ENCODE measurements at regions not wholly inside any gene's neighbourhood (a gene's known extent, or its start where the extent isn't known, plus 50 kb on each side); places are given as distances from the start of the nearest gene placed in this dataset.

- no peaks in the 10 kb centered on the region for H3K4me1 Mint-ChIP-seq
- no peak for TF ChIP-seq CTCF (conservative IDR thresholded peaks at IDR 0.05)
- no peaks in the 10 kb centered on the region for H3K9me3 Mint-ChIP-seq
These were observed 198.3 kb downstream of the PCDH10 start for GRCh38 chr4:133347409-133347808.

DNA sequence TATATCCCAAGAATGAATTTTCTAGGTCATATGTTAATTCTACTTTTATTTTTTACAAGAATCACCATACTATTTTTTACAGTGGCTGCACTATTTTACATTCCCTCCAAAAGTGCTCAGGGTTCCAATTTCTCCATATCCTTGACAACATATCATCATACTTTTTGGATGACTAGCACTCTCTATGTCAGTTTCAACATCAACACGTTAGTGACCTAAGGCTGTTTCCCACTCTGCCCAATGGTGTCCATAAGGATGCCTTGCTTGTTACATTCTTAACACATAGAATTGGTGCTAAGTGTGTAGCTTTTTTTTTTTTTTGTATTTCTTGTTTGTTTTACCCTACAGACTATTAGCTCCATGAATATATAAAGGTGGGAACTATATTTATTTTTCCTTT, 175.4 kb downstream of the PCDH10 start:
- Mint-ChIP-seq H3K27ac (ENCODE audit: unreplicated experiment) (no peak overlapping the region), H3K4me3 (no peak overlapping the region), H3K9me3 (peaks cover 3% of the 10 kb centered on the region), H3K4me1 (peaks cover 3% of the 10 kb centered on the region), H3K36me3 (ENCODE audit: low read depth) (no peaks in the 10 kb centered on the region), H3K27me3 (ENCODE audit: low read depth) (no peaks in the 10 kb centered on the region)
- DNase-seq (ENCODE audit: low read depth, low spot score), result no peak
- no peak for TF ChIP-seq CTCF (conservative IDR thresholded peaks at IDR 0.05)

More at GRCh38 chr4:133347409-133347808, 198.3 kb downstream of the PCDH10 start:
- no peaks in the 10 kb centered on the region for H3K36me3 Mint-ChIP-seq (ENCODE audit: low read depth)
- no peaks in the 10 kb centered on the region for H3K27me3 Mint-ChIP-seq (ENCODE audit: low read depth)
- H3K4me3 Mint-ChIP-seq, result no peak overlapping the region
- H3K27ac Mint-ChIP-seq (ENCODE audit: unreplicated experiment), result no peak overlapping the region
- DNase-seq (ENCODE audit: low read depth, low spot score), result no peak

DNA sequence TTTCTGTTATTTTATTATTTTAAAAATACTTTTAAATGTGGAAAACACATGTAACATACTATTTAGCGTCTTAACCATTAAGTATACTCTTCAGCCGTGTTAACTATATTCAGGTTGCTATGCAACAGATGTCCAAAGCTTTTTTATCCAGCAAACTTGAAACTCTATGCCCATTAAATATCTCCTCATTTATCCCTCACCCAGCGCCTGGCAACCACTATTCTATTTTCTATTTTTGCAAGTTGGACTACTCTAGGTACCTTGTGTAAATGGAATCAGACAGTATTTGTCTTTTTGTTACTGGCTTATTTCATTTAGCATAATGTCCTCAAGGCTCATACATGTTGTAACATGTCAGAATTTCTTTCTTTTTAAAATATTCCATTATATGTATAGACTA, 174.6 kb downstream of the PCDH10 start:
- DNase-seq (ENCODE audit: low read depth, low spot score), result no peak
- Mint-ChIP-seq H3K27me3 (ENCODE audit: low read depth) (no peaks in the 10 kb centered on the region), H3K4me1 (peaks cover 3% of the 10 kb centered on the region), H3K9me3 (no peaks in the 10 kb centered on the region), H3K4me3 (no peak overlapping the region), H3K36me3 (ENCODE audit: low read depth) (no peaks in the 10 kb centered on the region), H3K27ac (ENCODE audit: unreplicated experiment) (peak overlapping the region; percentile 64)
- no peak for TF ChIP-seq CTCF (conservative IDR thresholded peaks at IDR 0.05)

- Mint-ChIP-seq H3K36me3 (ENCODE audit: low read depth) (no peaks in the 10 kb centered on the region), H3K27me3 (ENCODE audit: low read depth) (no peaks in the 10 kb centered on the region), H3K4me1 (peaks cover 9% of the 10 kb centered on the region), H3K4me3 (no peak overlapping the region), H3K9me3 (no peaks in the 10 kb centered on the region), H3K27ac (ENCODE audit: unreplicated experiment) (no peak overlapping the region)
- TF ChIP-seq CTCF (conservative IDR thresholded peaks at IDR 0.05), result peak; percentile 79
- peak; percentile 6 for DNase-seq (ENCODE audit: low read depth, low spot score)
These were observed 171.6 kb downstream of the PCDH10 start for GRCh38 chr4:133320576-133321170.

DNA sequence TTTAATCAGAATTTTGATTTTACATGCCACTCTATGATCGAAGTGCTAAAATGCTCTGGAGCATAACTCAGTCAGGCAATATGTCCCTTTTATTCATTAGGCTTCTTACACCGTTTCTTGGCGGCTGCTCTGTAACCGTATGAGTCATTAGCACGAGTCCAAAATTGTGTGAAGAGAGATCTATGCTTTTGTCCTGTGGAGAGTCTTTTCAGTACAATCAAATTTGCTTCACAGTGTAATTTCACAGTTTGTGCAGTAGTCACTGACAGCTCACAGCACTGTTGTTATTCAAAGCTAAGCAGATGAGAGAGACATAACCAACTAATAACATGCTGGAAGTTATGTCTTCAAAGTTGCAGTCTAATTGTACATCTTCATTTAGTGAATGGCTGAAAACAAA, 167.8 kb downstream of the PCDH10 start:
- no peak for TF ChIP-seq CTCF (conservative IDR thresholded peaks at IDR 0.05)
- no peak overlapping the region for H3K27ac Mint-ChIP-seq (ENCODE audit: unreplicated experiment)

More for the DNA sequence above, 167.8 kb downstream of the PCDH10 start:
- H3K4me3 Mint-ChIP-seq, result no peak overlapping the region
- H3K9me3 Mint-ChIP-seq, result no peaks in the 10 kb centered on the region
- H3K4me1 Mint-ChIP-seq, result peaks cover 9% of the 10 kb centered on the region
- H3K27me3 Mint-ChIP-seq (ENCODE audit: low read depth), result no peaks in the 10 kb centered on the region
- H3K36me3 Mint-ChIP-seq (ENCODE audit: low read depth), result no peaks in the 10 kb centered on the region
- DNase-seq (ENCODE audit: low read depth, low spot score), result no peak
